GM12878 (cell line): ENCODE measurements at regions not wholly inside any gene's neighbourhood (a gene's known extent, or its start where the extent isn't known, plus 50 kb on each side); places are given as distances from the start of the nearest gene placed in this dataset.
"Not testable (repeated sequence)": the region's sequence is repeated elsewhere in the genome, so short reads cannot be mapped to it uniquely, and the experiment has no call there.

Source experiments
- ATAC-seq: fragments of 200-7000 bp; cut with Tn5 transposase; 3 replicates; pipeline ENCODE4 v1.9.1; 2020; ENCODE audit warnings: mild to moderate bottlenecking, moderate library complexity
- BruUV-seq: library from RNA; stranded (reverse); fragments of 400-500 nt; replicated peaks from 2 replicates; lab custom pipeline; 2021; lab: Mats Ljungman, UMichigan
- CTCF ChIA-PET: fragments of 300-600 bp; sonication (Branson Sonifier 250); formaldehyde crosslinking; extraction: SDS; loops from one replicate; lab custom pipeline; 2021; ENCODE audit warnings: inconsistent platforms; lab: Yijun Ruan, JAX
- POLR2A ChIA-PET: fragments of 350-600 bp; formaldehyde crosslinking; extraction: SDS; loops from one replicate; lab custom pipeline; 2021; ENCODE audit warnings: inconsistent platforms; lab: Charles Lee
- RAD21 ChIA-PET: fragments of 300-600 bp; sonication (Branson Sonifier 250); formaldehyde crosslinking; loops from one replicate; lab custom pipeline; 2023; ENCODE audit warnings: antibody characterized with exemption; ENCODE audit not compliant: unreplicated experiment; lab: Charles Lee
- SMC1A ChIA-PET: fragments of 300-600 bp; sonication (Branson Sonifier 250); formaldehyde crosslinking; loops from one replicate; lab custom pipeline; 2023; ENCODE audit not compliant: unreplicated experiment, uncharacterized antibody; lab: Charles Lee
- DNase-seq: peaks from one replicate; pipeline ENCODE4 v3.0.0-alpha.2; 2011; ENCODE audit warnings: low read depth, low spot score
- FAIRE-seq: peaks from 3 replicates; lab custom pipeline; 2011; peaks lifted over from hg19 to GRCh38; lab: Jason Lieb, UNC
- H2AFZ ChIP-seq: 2 replicates; pipeline ENCODE4 v1.6.0; 2011; ENCODE audit warnings: low read depth, low read length, control low read depth; ENCODE audit not compliant: control insufficient read depth
- H3K27ac ChIP-seq: 2 replicates; pipeline ENCODE4 v1.5.1; 2011; ENCODE audit warnings: control low read depth; ENCODE audit not compliant: control insufficient read depth, insufficient read depth
- H3K27me3 ChIP-seq, 2 experiments: replicated peaks in 1 of 2; 2 replicates each; pipeline versions ENCODE4 v1.6.0 to v1.6.1; 2011; ENCODE audit warnings: low read length in 1 of 2; ENCODE audit not compliant: control insufficient read depth in 2 of 2, insufficient read depth in 2 of 2
- H3K36me3 ChIP-seq, 2 experiments: 2 replicates each; pipeline ENCODE4 v1.5.1; 2011; ENCODE audit warnings: low read length in 1 of 2; ENCODE audit not compliant: control insufficient read depth in 2 of 2, insufficient read depth in 2 of 2
- H3K4me1 ChIP-seq: 2 replicates; pipeline ENCODE4 v1.6.1; 2011; ENCODE audit warnings: mild to moderate bottlenecking, low read length, moderate library complexity, mixed read lengths; ENCODE audit not compliant: control insufficient read depth, insufficient read depth
- H3K4me2 ChIP-seq: 2 replicates; pipeline ENCODE4 v1.6.0; 2011; ENCODE audit warnings: control low read depth; ENCODE audit not compliant: control insufficient read depth, insufficient read depth
- H3K4me3 ChIP-seq: fragments of 200-600 bp; sonication (generic); 2 replicates; pipeline ENCODE4 v1.5.1; 2016
- H3K79me2 ChIP-seq: 2 replicates; pipeline ENCODE4 v1.6.0; 2011; ENCODE audit warnings: low read length; ENCODE audit not compliant: control insufficient read depth, insufficient read depth
- H3K9ac ChIP-seq: 2 replicates; pipeline ENCODE4 v1.8.0; 2011; ENCODE audit warnings: low read length, control low read depth, mixed read lengths; ENCODE audit not compliant: control insufficient read depth, insufficient read depth
- H3K9me3 ChIP-seq: replicated peaks from 3 replicates; pipeline ENCODE4 v1.5.1; 2011; ENCODE audit warnings: mild to moderate bottlenecking, low read length; ENCODE audit not compliant: control insufficient read depth, insufficient read depth
- H4K20me1 ChIP-seq: 2 replicates; pipeline ENCODE4 v1.6.0; 2011; ENCODE audit not compliant: control insufficient read depth, insufficient read depth
- CREM ChIP-seq: IDR thresholded peaks from 2 replicates; pipeline ENCODE4 v1.6.1; 2014; ENCODE audit warnings: antibody characterized with exemption, low read depth
- JUNB ChIP-seq: IDR thresholded peaks from 2 replicates; pipeline ENCODE4 v1.6.1; 2016; ENCODE audit warnings: antibody characterized with exemption, mild to moderate bottlenecking
- WGBS: methylation state at CpG from one replicate; pipeline ENCODE4 v1.1.6; 2016; ENCODE audit warnings: low lambda C conversion rate; ENCODE audit not compliant: insufficient replicate concordance, insufficient coverage; ENCODE audit errors: missing lambda C conversion rate; 5-methylcytosine and 5-hydroxymethylcytosine counted together
- in situ Hi-C: fragments of 300-500 bp; cut with MboI; formaldehyde crosslinking; loops from 9 replicates; pipeline ENCODE4 v1.14.3; 2018; ENCODE audit warnings: mixed read lengths
- intact Hi-C: fragments of 100-400 bp; cut with micrococcal nuclease; formaldehyde crosslinking; loops from one replicate; pipeline ENCODE4 v1.14.2; 2022; ENCODE audit not compliant: unreplicated experiment

DNA sequence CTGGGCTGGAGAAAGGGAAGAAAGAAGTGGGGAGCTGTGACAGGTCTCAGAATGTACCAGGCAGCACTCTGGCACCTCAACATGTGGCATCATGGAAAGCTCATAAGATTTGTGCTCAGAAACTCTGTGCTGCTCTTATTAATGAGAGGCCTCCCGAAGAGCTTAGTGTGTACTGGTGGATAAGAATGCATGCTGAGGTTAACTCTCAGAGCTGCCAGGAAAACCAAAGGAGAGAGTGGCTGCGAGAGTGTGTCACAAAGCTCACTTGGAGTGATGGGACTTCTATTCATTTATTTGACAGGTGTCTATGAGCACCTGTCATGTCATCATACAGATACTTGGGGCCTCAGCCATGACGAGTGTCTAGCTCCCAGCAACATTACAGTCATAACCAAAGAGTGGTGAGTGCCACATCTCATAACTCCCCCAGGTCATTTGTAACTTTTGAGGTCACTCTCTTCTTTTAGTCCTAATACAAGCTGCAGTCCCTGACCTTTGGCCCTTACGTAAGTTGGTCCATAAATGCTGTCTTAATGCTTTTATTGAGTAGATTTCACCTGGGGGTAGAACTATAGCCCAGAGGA is 131.9 kb downstream of the TRIM43 start:
- in situ Hi-C loops, SMC1A ChIA-PET, H2AFZ ChIP-seq, ATAC-seq, DNase-seq, POLR2A ChIA-PET, intact Hi-C loops, H3K27ac ChIP-seq, RAD21 ChIA-PET, BruUV-seq, H3K9ac ChIP-seq, H3K4me1 ChIP-seq, H3K79me2 ChIP-seq, CTCF ChIA-PET, H3K27me3 ChIP-seq, H4K20me1 ChIP-seq, H3K9me3 ChIP-seq, H3K36me3 ChIP-seq, FAIRE-seq, H3K4me2 ChIP-seq, H3K4me3 ChIP-seq: not testable (repeated sequence)
- WGBS = 12% methylated on average over 4 of the region's 4 CpGs
- peak; percentile 49 for TF ChIP-seq JUNB
- TF ChIP-seq CREM = 0 out of 2 replicates have a peak, but pooled peaks have one; percentile 15

DNA sequence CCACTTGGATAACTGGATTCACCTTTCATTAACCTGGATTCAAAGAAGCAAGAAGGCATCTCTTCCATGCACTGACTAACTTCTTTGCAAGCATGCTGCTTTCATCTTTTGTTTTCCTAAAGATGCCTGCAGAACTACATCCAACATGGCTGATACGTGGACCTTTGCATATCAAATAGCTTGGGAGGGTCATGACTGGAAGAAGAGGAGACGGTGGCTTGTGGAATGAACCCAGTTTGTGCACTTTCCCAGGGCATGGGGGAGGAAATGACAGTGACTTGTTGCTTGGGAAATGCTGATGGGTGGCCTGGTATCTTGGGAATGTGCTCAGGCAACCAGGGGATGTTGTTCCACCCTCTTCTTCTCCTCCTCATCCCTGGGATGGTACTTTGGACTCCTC is 133.4 kb downstream of the TRIM43 start:
- 5% methylated on average over 2 of the region's 2 CpGs for WGBS
- DNase-seq, H3K79me2 ChIP-seq, SMC1A ChIA-PET, H3K4me3 ChIP-seq, POLR2A ChIA-PET, CTCF ChIA-PET, H4K20me1 ChIP-seq, BruUV-seq, H3K27me3 ChIP-seq, FAIRE-seq, H3K4me2 ChIP-seq, H2AFZ ChIP-seq, H3K9me3 ChIP-seq, H3K27ac ChIP-seq, H3K9ac ChIP-seq, in situ Hi-C loops, H3K4me1 ChIP-seq, RAD21 ChIA-PET, H3K36me3 ChIP-seq, ATAC-seq: not testable (repeated sequence)
- intact Hi-C loops = loop anchor here (5.0 kb wide), 1 partner anchor 313 kb away; no protein-coding TSS in a partner anchor

DNA sequence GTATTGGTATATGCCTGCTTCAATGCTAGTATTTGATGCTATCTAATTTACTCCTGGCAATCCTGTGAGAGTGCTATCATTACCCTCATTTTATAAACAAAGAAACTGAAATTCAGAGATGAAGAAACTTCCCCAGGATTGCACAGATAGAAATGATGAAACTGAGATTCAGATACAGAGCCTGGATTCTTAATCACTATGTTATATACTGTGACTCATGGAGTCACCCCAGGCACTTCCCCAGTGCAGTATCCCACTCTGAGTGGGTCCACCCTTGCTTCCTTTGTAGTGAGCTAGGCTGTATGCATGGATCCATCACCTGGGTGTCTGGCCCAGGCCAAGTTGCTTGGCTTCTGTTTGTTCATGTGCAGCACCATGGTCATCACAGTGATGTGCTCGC is 133.9 kb downstream of the TRIM43 start:
- H3K27ac ChIP-seq, DNase-seq, H3K9ac ChIP-seq, SMC1A ChIA-PET, CTCF ChIA-PET, H3K4me1 ChIP-seq, RAD21 ChIA-PET, H3K27me3 ChIP-seq, H4K20me1 ChIP-seq, ATAC-seq, H3K4me3 ChIP-seq, BruUV-seq, FAIRE-seq, in situ Hi-C loops, H3K79me2 ChIP-seq, POLR2A ChIA-PET, H2AFZ ChIP-seq, H3K9me3 ChIP-seq, H3K4me2 ChIP-seq, H3K36me3 ChIP-seq: not testable (repeated sequence)
- intact Hi-C loops = loop anchor here (5.0 kb wide), 1 partner anchor 313 kb away; no protein-coding TSS in a partner anchor
- WGBS = 23% methylated on average over 1 of the region's 1 CpG

DNA sequence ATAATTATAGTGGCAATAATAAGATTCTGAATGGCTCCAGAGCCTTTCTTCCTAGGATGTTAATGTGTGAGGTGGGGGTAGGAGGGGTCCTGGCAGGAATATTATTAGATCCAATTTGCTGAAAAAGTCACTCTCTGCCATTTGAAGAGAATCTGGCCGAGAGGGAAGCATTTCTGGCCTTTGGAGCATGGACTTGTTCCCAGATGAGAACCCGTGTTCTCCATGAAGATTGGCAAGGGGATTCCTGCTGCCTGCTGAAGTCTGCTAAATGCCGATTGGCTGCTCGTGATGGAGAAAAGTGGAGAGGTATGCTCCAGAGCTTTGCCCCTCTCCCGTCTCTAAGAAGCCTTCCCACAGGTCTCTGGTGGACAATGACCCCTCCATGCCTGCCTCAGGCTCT is 135.6 kb downstream of the TRIM43 start:
- H3K36me3 ChIP-seq, BruUV-seq, in situ Hi-C loops, H3K4me3 ChIP-seq, H3K79me2 ChIP-seq, POLR2A ChIA-PET, SMC1A ChIA-PET, H3K9ac ChIP-seq, DNase-seq, H3K4me2 ChIP-seq, H3K9me3 ChIP-seq, H3K27ac ChIP-seq, FAIRE-seq, H2AFZ ChIP-seq, CTCF ChIA-PET, H3K4me1 ChIP-seq, ATAC-seq, H3K27me3 ChIP-seq, RAD21 ChIA-PET, H4K20me1 ChIP-seq: not testable (repeated sequence)
- 24% methylated on average over 5 of the region's 5 CpGs for WGBS
- intact Hi-C loops = loop anchor here (5.0 kb wide), 1 partner anchor 315 kb away; no protein-coding TSS in a partner anchor
